ENCODE measurements at regions not wholly inside any gene's neighbourhood (a gene's known extent, or its start where the extent isn't known, plus 50 kb on each side); places are given as distances from the start of the nearest gene placed in this dataset.
A peak's percentile ranks its signal among the peaks of the same experiment; 100 is the strongest.
"Not testable (repeated sequence)": the region's sequence is repeated elsewhere in the genome, so short reads cannot be mapped to it uniquely, and the experiment has no call there.

DNA sequence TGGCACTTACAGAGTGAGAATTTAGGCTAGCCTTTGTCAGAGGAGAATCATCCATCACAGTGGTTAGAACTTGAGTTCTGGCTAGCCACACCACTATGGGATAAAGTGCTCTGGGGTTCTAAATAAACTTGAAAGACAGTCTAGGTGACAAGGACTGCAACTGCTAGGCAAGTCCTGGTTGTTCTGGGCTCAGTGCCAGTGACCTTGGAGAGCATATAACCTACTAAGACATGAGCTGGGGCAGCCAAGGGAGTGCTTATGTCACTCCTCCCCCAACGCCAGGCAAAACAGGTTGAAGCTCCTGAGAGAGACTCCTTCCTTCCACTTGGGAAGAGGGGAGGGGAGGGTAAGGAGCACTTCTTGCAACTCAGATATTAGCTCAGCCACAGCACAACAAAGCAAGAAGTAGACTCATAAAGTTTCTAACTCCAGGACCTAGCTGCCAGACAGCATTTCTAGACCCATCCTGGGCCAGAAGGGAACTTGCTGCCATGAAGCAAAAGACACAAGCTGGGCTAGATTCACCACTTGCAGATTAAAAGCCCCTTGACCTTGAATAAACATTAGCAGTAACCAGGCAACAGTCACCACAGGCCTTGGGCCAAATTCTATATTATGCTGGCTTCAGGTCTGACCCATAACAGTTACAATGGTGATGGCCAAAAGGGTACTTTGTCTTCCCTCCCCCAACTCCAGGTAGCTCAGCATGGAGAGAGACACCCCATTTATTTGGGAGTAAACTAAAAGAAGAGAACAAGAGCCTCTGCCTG, 963.7 kb downstream of the PLOD2 start:
- DNase-seq, result peak; percentile 76

DNA sequence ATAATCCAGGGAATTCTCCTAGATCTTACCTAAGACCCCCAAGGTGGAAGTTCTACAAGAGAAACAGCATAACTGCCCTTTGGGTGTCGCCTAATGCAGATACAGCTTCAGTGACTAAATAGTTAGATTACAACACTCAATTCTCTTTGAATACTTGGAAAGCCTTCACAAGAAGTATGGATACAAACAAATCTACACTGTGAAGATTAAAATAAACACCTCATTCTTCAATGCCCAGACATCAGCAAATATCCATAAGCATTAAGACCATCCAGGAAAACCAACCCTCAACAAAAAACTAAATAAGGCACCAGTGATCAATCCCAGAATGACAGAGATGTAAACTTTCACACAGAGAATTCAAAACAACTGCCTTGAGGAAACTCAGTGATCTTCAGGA, 963.2 kb downstream of the PLOD2 start:
- DNase-seq, result no peak

DNA sequence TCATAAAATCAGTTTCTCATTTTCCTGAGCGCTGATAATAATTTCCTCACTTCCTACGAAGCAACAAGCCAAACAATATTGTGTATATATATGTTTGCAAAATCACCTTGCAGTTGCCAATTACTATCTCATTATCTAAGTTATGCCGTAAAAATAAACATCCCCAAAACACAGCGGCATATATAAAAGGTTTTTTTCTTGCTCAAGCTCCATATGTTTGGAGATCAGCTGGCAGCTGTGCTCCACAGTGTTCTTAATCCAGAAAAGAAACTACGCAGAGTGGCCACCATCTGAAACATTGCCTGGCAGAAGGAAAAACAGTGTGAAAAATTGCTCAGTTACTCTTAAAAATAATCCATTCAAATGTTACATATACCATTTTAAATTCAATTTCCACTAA, 951.4 kb downstream of the PLOD2 start:
- DNase-seq, result no peak

DNA sequence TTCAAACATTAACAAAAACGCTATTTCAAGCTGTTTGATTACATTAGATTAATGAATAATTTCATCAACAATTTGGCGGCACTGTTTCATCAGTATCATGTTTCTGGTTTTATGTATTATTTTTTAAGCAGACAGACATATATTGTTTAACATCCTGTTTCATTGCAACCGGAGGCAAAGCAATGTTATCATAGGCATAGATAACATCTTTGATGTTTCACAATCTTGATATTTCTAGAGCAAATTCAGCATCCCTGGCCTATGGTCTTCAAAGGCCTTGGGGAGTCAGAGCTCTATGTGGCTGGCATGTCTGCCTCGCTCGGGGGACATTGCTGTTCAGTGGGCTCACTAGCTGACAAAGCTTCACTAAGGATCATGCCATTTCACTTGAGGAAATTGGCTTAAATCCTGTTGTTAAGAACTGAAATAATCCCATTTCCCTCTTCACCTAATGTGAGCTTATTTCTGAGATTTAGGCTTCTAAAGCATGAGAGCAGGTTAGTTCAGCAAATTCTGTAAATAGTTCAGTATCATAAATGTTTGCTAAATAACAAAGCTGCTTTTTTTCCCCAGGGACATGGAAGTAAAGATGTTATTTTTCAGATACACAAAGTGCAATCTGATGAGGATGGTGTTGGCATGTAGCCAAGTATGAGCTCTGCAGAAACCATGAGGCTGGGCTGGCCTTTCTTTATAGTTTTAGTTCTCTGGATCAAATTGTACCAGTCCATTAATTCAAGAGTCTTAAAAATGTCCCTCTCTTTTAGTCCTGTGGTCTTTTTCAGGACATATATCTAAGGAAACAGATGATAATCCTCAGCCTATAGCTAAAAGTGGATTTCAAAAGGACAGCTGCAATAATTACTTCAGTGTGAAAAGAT, 941.4 kb downstream of the PLOD2 start:
- DNase-seq, result peak; percentile 90

DNA sequence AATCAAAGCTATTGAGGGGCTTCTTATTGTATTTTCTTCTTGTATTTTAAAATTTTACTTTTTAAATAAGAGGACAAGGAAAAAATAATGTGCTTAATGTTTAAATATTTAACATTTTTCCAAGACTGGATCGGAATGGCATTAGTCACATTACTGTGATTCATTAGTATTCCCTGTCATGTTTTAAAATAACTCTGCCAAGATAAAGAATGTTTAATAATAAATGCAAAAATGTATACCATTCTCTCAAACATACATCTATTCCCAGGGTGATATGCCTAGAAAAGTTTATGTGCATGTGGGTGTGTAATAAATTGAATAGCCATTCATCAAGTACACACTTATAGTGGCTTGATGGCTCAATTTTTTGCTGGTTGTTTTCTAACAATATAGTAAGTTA, 936.1 kb downstream of the PLOD2 start:
- no peak for DNase-seq

DNA sequence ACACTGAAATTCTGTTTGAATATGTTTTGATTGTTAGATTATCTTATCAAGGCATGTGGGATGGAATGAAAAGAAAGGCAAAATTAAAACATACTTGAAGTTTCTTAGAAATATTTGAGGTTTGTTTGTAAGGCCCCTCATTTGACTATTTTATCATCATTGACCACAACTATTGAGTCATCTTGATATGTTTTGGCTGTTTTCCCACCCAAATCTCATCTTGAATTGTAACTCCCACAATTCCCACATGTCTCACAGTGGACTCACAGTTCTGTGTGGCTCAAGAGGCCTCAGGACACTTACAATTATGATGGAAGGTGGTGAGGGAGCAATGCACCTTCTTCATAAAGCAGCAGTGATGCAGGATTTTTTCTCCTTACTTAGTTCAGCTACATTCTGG, 917.1 kb downstream of the PLOD2 start:
- no peak for DNase-seq

DNA sequence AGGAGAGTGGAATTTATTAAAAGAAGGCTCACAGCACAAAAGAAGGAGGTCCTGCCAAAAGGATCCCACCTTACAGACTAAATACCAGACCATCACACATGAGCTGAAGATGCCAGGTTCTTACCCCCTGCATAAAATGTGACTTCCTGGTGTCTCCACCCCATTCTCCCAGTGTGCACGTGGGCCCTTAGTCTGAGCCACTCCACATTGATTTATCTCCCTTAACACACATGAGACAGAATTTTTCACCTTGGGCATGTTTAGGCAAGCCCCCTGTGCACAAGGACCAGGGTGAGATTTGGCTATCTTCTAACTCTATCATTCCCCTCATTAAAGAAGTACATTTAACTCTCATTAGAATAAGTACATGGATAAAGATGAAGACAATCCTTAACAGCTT, 916.7 kb downstream of the PLOD2 start:
- no peak for DNase-seq

DNA sequence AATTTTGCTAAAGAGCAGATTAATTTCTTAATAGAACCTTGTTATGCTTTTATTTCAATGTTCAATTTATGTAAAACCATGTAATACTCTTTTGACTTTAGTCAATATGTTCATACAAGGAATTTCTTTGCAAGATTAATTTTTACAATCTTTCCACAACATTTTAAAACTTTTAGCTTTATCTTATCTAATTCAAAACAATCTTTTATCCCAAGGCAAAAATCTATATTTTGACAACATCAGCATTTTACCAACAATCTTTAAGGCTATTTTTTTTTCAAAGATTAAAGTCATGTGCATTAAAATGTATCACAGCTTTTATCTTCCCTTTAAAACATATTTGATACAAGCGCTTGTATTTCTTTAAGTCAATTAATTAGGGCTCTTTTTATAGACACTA, 914.7 kb downstream of the PLOD2 start:
- DNase-seq, result no peak

DNA sequence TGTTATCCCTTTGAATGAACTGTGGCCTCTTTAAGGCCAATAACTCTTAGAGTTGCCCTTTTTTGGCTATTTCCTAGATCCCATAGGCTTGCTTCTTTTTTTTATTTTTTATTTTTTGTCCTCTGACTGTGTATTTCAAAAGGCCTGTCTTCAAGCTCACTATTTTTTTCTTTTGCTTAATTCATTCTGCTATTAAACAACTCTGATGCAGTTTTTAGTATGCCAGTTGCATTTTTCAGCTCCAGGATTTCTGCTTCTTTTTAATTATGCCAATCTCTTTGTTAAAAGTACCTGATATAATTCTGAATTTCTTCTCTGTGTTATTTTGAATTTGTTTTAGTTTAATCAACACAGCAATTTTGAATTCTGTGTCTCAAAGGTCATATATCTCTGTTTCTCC, 912.1 kb downstream of the PLOD2 start:
- no peak for DNase-seq

DNA sequence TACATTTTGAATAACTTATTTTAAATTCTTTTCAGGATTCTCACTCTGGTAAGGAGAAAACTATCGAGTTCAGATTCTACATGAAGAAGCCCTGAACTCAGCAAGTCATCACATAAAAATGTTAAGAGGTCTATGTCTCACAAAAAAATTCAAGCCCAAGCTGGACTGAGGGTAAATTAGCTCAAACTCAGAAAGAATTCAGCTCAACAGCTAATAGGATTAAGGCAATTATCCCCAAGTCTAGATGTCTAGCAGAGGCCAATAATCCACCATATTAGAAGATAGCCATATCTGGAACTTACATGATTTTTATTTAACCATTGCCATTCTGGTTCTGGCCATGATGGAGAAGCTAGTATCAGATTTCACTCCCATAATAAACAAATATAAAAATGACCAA, 909.7 kb downstream of the PLOD2 start:
- no peak for DNase-seq

DNA sequence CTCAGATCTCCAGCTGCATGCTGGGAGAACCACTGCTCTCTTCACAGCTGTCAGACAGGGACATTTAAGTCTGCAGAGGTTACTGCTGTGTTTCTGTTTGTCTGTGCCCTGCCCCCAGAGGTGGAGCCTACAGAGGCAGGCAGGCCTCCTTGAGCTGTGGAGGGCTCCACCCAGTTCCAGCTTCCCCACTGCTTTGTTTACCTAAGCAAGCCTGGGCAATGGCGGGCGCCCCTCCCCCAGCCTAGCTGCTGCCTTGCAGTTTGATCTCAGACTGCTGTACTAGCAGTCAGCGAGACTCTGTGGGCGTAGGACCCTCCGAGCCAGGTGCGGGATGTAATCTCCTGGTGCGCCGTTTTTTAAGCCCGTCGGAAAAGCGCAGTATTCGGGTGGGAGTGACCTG, 903.0 kb downstream of the PLOD2 start:
- not testable (repeated sequence) for DNase-seq

DNA sequence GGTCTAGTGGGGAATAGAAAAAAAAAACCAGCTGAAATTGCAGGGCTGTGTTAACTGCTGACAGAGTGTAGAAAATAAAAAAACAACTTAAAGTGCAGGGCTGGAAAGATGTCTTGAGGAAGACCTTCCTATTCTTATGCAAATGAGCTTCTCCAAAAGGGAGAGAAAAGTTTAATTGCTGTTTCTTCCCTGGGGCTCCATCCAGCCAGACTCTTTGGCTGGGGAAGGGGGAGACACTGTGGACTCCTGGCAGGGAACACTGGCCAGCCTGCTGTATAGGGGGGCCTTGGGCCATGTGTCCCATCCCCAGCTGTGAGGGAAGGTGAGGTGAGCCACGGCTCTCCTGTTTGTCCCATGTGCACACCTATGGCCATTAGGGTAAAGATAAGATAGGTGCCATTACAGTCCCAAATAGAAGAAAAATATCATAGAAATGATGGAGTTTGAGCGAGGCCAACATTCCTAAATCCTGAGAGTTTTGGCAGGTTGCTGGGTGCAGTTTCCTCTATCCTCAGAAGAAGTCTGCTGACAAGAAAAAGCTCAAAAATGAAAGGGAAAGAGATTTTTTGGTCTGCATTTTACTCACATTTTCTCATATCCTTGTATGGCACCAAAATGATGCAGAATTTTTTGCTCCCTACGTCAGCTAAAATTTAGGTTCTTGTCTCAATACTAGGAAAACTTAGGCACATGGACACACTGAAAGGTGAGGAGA, 901.7 kb downstream of the PLOD2 start:
- DNase-seq, result no peak

DNA sequence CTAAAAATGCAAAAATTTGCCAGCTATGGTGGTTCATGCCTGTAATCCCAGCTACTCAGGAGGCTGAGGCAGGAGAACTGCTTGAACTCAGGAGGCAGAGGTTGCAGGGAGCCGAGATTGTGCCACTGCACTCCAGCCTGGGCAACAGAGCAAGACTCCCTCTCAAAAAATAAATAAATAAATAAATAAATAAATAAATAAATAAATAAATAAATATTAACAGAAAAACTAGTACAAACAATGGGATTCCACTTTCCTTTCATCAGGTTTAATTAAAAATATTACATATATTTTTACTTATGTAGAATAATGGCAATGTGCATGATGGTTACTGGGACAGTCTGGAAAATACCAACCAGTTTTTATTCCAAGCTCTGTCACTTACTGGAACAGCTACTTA, 897.5 kb downstream of the PLOD2 start:
- not testable (repeated sequence) for DNase-seq

DNA sequence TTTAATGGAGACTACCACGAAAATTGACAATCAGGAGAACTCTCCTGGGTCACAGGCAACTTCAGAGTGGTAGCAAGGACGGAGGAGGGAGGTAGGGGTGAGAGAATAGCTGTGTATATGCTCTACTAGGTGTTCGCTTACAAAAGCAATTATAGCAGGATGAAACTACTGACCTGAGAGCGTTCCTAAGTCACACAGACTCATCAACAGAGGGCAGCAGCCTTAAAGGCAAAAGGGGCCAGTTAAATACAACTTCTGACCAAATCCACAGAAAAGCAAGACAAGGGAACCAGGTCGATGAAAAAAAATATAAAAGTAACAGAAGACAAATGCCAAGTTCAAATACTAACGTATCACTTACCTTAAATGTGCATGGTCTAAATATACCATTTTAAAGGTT, 894.6 kb downstream of the PLOD2 start:
- no peak for DNase-seq

DNA sequence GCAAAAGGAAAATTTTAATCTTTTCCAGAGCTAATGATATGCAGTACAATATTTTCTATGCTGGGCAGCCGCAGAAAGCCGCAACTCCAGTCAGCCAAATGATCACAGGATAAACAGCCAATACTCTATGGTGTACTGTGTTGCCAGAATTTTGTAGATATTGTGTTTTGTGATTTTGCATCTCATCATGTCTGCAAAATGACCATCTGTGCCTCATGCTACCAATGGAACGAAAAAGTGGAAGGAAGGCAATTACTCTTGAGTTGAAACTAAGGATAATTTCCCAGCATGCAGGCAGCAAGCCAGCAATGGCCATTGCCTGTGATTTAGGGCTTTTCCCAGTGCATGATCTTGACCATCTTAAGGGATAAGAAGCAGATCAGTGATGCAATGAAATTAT, 891.9 kb downstream of the PLOD2 start:
- no peak for DNase-seq

DNA sequence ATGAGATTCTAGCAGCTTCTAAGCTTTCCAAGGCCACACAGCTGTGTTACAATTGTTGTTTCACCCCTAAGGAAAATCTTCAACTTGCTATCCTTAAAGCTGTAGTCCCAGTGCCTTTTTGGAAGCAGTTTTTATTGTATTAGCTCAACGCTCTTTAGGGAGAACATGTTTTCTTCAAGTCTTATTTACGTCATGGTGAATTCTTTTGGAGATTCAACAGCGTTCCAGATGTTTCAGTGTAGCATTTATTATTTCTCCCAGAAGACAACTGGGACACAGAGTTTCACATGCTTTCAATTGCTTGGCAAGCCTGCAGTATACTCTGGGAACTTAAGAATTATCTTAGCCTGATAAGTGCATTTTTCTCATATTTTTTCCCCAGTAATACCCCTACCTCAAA, 888.3 kb downstream of the PLOD2 start:
- DNase-seq, result no peak

DNA sequence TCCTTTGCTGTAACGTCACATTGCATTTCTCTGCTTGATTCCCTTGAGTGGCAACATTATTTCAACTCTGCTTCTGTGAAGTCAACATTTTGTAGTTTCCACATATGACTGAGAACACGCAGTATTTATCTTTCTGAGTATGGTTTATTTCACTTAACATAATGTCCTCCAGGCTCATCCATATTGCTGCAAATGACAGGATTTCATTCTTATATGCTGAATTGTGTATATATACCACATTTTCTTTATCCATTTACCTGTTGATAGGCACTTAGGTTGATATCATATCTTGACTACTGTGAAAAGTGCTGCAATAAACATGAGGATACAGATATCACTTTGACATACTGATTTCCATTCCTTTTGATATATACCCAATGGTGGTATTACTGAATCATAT, 878.5 kb downstream of the PLOD2 start:
- DNase-seq, result no peak

DNA sequence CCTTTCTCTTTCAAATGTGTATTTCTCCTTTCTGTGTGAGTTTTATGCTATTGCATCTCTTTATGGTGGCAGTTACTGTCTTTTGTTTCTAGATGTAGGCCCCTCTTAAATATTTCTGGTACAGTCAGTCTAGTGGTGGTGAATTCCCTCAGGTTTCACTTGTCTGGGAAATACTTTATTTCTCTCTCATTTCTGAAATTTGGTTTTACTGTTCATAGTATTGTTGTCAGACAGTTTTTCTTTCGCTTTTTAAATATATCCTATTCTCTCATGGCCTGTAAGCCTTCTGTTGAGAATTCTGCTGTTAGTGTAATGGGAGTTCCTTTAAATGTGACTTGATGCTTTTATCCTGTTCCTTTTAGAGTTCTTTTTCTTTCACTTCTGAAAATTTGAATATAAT, 874.0 kb downstream of the PLOD2 start:
- no peak for DNase-seq

DNA sequence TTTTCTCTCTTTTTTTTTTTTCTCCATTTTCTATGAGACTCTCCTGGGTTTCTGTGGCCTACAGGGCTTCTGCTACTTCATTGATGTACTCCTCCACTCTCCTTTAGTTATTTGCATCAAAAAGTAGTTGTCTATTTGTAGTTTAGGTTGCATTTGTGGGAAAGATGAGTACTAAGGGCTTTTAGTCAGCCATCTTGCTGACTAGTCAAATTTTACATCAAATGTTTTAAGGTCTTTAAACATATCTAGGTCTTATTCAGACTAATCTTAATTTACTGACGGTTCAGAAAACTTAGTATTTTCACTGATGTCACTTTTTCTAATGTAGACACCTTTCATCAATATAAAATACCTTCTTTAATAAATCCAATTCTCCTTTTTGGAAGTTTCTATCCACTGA, 871.0 kb downstream of the PLOD2 start:
- no peak for DNase-seq

DNA sequence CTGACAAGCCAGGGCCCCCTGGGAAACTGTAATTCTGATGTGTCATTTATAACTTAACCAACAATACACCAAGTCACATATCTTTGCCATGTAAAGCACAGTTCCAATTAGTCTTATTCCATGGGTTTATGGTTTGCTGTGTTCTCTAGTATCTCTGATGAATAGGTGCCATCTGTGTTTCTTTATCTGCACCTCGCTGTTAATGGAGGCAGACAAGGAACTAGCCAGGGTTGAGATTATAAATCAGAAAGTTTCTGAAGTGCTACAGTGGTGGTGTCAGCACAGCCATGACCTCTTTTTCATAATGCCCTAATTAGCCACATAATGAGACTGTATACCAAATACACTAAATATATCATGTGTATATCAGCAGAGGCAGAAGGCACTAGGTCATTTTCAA, 866.4 kb downstream of the PLOD2 start:
- no peak for DNase-seq

DNA sequence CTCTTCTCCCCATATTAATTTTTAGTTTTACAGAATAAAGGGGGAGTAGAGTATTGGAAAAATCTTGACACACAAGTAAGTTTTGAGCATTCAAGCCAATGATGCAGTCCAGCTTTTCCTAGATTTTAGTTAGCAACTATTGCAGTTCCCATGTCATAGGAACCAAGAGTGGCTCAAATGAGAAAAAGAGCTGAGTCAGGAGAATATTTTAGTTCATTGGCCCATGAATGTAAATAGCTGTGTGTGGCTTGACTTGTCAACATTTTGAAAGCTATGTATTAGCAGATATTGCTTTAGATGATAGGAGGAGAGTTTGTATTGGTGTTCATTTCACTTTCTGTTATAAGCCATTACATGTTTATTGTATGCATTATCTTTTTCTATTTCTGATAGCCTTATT, 853.7 kb downstream of the PLOD2 start:
- no peak for DNase-seq

DNA sequence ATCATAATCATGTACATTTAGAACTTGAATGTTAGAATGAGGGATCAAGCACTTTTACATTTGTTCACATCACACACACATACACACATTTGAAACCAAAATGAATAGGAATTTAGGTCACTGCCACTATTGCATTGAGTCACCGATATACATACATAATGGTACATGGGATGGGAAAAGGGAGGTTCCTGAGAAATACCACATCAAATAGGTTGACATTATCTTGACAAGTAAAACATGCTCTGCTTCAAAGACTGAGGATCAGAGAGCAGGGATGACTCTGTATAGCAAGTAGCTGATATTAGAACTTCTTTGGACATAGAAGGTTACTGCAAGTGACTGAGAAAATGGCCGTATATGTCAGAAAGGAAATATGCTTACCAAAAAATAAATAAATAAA, 847.2 kb downstream of the PLOD2 start:
- no peak for DNase-seq

DNA sequence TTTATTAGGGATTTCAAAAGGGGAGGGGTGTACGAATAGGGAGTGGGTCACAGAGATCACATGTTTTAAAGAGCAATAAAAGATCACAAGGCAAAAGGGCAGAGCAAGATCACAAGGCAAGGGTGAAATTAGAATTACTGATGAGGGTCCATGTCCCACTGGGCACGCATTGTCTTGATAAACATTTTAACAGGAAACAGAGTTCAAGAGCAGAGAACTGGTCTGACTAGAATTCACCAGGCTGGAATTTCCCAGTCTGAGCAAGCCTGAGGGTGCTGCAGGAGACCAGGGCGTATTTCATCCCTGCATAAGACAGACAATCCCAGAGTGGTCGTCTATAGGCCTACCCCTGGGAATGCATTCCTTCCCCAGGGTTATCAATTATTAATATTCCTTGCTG, 844.7 kb downstream of the PLOD2 start:
- DNase-seq, result not testable (repeated sequence)

DNA sequence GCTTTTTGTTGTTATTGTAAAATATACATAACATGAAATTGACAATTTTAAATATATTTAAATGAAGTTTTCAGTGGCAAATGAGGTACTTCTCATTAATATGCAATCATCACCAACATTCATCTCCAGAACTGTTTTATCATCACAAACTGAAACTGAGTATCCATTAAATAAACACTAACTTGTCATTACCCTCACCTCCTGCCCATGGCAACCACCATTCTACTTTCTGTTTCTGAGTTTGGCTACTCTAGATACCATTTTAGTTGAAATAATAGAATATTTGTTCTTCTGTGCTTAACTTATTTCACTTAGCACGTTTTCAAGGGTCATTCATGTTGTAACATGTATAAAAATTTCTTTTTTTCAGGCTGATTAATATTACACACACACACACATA, 834.3 kb downstream of the PLOD2 start:
- DNase-seq, result no peak
